Brain microvascular endothelial cell (primary cell): ENCODE measurements at regions not wholly inside any gene's neighbourhood (a gene's known extent, or its start where the extent isn't known, plus 50 kb on each side); places are given as distances from the start of the nearest gene placed in this dataset.
"Not testable (repeated sequence)": the region's sequence is repeated elsewhere in the genome, so short reads cannot be mapped to it uniquely, and the experiment has no call there.

Experiments
- DNase-seq: peaks from one replicate; pipeline ENCODE4 v3.0.0-alpha.2; 2020
- H3K27ac ChIP-seq: fragments of 250-450 bp; sonication (Bioruptor Pico); 2 replicates; pipeline ENCODE4 v1.5.1; 2020; ENCODE audit warnings: mild to moderate bottlenecking, moderate library complexity
- H3K27me3 ChIP-seq: fragments of 250-450 bp; sonication (Bioruptor Pico); replicated peaks from 2 replicates; pipeline ENCODE4 v1.5.1; 2020; ENCODE audit warnings: mild to moderate bottlenecking
- H3K36me3 ChIP-seq: fragments of 250-450 bp; sonication (Bioruptor Pico); replicated peaks from 2 replicates; pipeline ENCODE4 v1.5.1; 2020; ENCODE audit warnings: mild to moderate bottlenecking
- H3K4me3 ChIP-seq: 2 replicates; pipeline ENCODE4 v1.5.1; 2011; ENCODE audit warnings: low read depth, mild to moderate bottlenecking, control low read depth, low read length, moderate library complexity
- in situ Hi-C: cut with HindIII; loops from 2 replicates; pipeline ENCODE4 v1.10.0; 2017; ENCODE audit warnings: low sequenced_read_pairs, low pct_ligation_motif_present
- TF ChIP-seq, protein P1 (sequence below): IDR thresholded peaks from 2 replicates; pipeline ENCODE4 v1.5.1; 2011; ENCODE audit warnings: low read depth, mild to moderate bottlenecking, moderate library complexity, low read length, control low read depth, inconsistent platforms; ENCODE audit errors: missing control alignments

DNA sequence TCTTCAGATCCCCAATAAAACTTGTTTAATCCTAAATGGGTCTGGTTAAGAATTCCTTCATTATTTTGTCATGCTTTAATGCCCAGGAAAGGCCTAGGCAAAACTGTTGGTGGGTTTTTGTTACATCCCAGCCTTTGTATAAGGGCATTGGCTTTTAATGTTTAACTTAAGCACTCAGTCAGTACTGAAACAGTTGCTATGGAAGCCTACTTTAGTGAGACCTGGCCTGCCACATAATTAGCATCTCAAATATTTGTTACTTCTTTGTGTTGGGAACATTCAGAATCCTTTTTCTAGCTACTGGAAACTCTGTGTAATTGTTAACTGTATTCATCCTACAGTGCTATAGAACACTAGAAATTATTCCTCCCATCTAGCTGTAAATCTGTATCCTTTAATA lies 369.6 kb upstream of the ATP10A start:
- TF ChIP-seq, protein P1, sequence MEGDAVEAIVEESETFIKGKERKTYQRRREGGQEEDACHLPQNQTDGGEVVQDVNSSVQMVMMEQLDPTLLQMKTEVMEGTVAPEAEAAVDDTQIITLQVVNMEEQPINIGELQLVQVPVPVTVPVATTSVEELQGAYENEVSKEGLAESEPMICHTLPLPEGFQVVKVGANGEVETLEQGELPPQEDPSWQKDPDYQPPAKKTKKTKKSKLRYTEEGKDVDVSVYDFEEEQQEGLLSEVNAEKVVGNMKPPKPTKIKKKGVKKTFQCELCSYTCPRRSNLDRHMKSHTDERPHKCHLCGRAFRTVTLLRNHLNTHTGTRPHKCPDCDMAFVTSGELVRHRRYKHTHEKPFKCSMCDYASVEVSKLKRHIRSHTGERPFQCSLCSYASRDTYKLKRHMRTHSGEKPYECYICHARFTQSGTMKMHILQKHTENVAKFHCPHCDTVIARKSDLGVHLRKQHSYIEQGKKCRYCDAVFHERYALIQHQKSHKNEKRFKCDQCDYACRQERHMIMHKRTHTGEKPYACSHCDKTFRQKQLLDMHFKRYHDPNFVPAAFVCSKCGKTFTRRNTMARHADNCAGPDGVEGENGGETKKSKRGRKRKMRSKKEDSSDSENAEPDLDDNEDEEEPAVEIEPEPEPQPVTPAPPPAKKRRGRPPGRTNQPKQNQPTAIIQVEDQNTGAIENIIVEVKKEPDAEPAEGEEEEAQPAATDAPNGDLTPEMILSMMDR, result no peak
- DNase-seq, result no peak
- Histone ChIP-seq H3K27ac (no peak overlapping the region), H3K36me3 (no peaks in the 10 kb centered on the region), H3K27me3 (no peaks in the 10 kb centered on the region), H3K4me3 (no peak overlapping the region)
- in situ Hi-C loops, result no loop called here

DNA sequence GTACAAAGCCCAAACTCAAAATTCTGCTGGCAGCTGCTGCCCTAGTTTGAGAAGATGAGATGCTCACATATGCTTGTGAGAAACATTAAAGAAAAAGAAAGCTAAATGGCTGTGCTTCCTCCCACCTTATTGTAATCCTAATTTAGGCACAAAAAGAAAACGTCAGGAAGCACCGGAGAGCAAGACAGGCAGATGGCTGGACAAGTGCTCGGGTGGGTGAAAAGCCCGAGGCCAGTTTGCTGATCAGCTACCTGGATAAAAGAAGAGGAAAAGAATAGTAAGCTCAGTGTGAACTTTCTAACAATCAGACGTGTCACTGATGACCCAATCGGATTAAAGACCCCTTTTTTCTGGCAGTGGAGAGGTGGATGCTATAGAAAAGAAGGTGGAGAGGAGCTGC lies 368.0 kb upstream of the ATP10A start:
- in situ Hi-C loops, result no loop called here
- TF ChIP-seq, protein P1, result no peak

DNA sequence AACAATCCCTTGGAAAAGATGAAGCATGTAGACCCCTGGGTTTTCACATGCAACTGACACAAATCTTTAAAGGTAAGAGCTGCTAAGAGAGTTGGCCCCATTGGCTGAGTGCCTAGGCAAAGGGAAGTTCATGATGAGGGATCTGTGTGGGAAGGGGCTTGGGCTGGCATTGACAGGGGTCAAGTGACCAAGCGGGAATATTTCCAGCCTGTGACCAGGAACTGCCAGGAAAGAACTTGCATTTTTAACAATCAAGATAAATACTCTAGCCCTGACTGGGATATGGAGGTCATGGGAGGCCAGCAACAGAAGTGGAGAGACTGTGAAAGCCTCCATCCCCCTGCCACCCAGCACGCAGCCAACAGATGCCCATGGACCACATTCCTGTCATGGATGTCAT lies 361.1 kb upstream of the ATP10A start:
- H3K36me3 ChIP-seq, result no peaks in the 10 kb centered on the region
- TF ChIP-seq, protein P1, result no peak
- DNase-seq, result no peak
- in situ Hi-C loops, result no loop called here
- no peak overlapping the region for H3K4me3 ChIP-seq
- no peak overlapping the region for H3K27ac ChIP-seq
- no peaks in the 10 kb centered on the region for H3K27me3 ChIP-seq

More for the DNA sequence above, 368.0 kb upstream of the ATP10A start:
- H3K27me3 ChIP-seq, result no peaks in the 10 kb centered on the region
- no peak for DNase-seq
- H3K27ac ChIP-seq, result no peak overlapping the region
- H3K4me3 ChIP-seq, result no peak overlapping the region
- H3K36me3 ChIP-seq, result no peaks in the 10 kb centered on the region

DNA sequence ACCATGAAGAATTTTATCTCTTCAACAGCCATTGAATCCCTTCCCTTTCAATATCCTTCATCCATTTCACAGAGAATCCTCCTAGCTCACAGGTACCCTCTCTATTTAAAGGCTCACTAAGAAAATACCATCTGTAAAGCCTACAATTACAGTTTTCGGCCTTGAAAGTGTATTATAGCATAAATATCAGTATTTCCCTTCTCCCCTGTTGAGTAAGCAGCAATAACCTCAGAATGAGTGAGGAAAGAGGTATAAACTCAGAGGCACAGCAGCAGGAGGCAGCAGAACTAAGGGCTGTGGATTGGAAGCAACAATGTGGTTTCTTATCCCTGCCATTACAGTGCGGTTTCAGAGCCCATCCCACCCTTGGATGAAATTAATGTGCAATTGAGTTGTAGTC lies 360.6 kb upstream of the ATP10A start:
- in situ Hi-C loops, result no loop called here
- no peak overlapping the region for H3K4me3 ChIP-seq
- H3K36me3 ChIP-seq, result no peaks in the 10 kb centered on the region
- DNase-seq, result no peak
- H3K27me3 ChIP-seq, result no peaks in the 10 kb centered on the region
- TF ChIP-seq, protein P1, result no peak
- no peak overlapping the region for H3K27ac ChIP-seq

DNA sequence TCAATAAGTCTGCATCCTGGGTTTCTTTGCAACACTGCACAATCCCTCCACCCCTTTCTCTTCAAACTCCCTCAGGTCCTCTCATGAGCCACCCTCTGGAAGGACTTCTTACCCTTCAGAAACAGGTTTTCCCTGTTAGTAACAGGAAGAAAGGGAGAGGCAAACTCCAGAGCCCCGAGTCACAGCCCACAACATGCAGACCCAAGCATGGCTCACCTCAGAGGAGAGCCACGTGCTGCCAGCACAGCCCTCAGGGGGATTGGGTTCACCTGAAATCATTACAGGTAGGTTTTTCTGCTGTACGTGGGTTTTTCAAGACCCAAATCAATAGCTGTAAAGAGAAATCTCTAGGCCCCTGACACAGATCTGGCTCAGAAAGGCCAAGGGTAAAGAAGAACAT lies 359.7 kb upstream of the ATP10A start:
- TF ChIP-seq, protein P1, result no peak
- no peak overlapping the region for H3K4me3 ChIP-seq
- H3K36me3 ChIP-seq, result no peaks in the 10 kb centered on the region
- H3K27me3 ChIP-seq, result no peaks in the 10 kb centered on the region
- H3K27ac ChIP-seq, result no peak overlapping the region
- in situ Hi-C loops, result no loop called here
- DNase-seq, result no peak

DNA sequence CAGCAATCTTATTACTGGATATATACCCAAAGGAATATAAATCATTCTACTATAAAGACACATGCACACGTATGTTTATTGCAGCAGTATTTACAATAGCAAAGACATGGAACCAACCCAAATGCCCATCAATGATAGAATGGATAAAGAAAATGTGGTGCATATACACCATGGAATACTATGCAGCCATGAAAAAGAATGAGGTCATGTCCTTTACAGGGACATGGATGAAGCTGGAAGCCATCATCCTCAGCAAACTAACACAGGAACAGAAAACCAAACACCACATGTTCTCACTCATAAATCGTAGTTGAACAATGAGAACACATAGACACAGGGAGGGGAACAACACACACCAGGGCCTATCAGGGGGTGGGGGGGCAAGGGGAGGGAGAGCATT lies 353.9 kb upstream of the ATP10A start:
- H3K27ac ChIP-seq, H3K36me3 ChIP-seq, H3K27me3 ChIP-seq, DNase-seq, in situ Hi-C loops, H3K4me3 ChIP-seq: not testable (repeated sequence)
